Omental fat pad (tissue), 3 donors: ENCODE measurements at regions not wholly inside any gene's neighbourhood (a gene's known extent, or its start where the extent isn't known, plus 50 kb on each side); places are given as distances from the start of the nearest gene placed in this dataset.

Source experiments
- ATAC-seq: fragments of 150-250 bp; one replicate; pipeline ENCODE4 v1.9.1; 2016; ENCODE audit warnings: mild to moderate bottlenecking, moderate library complexity; ENCODE audit not compliant: low FRiP score
- DNase-seq: peaks from one replicate; pipeline ENCODE4 v3.0.0-alpha.2; 2019; ENCODE audit warnings: low spot score
- TF ChIP-seq, protein P1 (sequence below), 3 donors: fragments of 450-650 bp; IDR thresholded peaks; one replicate each; pipeline ENCODE4 v1.5.1; 2016 to 2017; ENCODE audit warnings: antibody characterized with exemption in 3 of 3, mild to moderate bottlenecking in 3 of 3, moderate library complexity in 2 of 3

DNA sequence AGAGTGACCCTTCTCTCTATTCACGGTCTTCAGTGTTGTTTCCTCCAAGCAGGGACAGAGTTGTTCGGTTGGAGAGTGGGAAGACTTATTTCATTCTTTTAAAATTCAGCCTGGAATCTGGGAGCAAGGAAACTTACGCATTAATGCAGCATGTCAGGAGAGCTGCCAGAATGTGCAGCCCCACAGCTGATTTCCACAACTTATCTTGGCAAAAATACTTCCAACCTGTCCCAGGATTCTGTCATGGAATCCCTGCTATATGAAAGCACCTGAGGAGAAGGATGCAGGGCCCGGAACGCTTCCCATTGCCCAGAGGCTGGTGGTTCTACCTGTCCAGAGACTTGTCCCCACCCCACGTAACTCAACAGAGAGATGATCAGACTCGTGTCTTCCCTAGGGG is 86.9 kb upstream of the MKI67 start:
- TF ChIP-seq, protein P1, sequence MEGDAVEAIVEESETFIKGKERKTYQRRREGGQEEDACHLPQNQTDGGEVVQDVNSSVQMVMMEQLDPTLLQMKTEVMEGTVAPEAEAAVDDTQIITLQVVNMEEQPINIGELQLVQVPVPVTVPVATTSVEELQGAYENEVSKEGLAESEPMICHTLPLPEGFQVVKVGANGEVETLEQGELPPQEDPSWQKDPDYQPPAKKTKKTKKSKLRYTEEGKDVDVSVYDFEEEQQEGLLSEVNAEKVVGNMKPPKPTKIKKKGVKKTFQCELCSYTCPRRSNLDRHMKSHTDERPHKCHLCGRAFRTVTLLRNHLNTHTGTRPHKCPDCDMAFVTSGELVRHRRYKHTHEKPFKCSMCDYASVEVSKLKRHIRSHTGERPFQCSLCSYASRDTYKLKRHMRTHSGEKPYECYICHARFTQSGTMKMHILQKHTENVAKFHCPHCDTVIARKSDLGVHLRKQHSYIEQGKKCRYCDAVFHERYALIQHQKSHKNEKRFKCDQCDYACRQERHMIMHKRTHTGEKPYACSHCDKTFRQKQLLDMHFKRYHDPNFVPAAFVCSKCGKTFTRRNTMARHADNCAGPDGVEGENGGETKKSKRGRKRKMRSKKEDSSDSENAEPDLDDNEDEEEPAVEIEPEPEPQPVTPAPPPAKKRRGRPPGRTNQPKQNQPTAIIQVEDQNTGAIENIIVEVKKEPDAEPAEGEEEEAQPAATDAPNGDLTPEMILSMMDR (IDR thresholded peaks at IDR 0.05): no peak
- DNase-seq (no peak), ATAC-seq (no peak)

DNA sequence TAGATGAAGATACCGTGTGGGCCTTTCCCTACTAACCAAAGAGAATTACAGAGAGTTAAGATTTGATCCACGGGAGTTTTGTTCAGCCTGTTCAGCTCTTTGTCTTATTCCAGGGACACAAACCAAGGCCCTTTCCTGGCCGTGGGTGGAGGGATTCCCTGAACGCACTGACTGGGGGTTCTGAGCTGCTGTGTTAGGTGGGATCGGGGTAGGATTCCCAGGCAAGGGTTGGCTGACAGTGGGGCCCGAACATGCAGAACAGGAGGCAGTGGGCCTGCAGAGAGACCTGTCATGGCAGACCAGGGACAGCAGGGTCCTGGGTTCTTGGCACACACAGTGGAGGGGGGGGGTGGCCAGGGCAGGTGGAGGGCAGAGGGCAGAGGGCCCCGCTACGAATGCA is 89.5 kb upstream of the MKI67 start:
- no peak for ATAC-seq
- no peak for DNase-seq
- TF ChIP-seq, protein P1 (IDR thresholded peaks at IDR 0.05): no peak

DNA sequence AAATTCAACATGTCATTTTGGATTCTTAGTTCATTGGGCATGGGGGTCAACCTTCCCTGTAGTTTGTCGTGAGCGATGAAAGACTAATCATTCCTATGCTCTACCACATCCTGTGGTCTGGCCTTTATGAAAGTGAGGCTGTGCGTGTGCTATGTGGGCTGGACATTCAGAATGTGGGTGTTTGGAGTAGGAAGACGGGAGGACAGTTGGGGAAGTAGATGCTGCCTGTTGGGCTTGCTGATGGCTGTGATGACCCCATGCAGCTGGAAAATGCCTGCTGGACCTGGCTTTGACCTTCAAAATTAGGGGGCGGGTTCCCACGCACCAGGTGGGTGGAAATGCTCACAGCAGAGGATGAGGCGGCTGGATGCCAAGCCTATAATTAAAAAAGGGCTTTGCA is 90.9 kb upstream of the MKI67 start:
- TF ChIP-seq, protein P1 (IDR thresholded peaks at IDR 0.05): no peak
- ATAC-seq (no peak), DNase-seq (no peak)

DNA sequence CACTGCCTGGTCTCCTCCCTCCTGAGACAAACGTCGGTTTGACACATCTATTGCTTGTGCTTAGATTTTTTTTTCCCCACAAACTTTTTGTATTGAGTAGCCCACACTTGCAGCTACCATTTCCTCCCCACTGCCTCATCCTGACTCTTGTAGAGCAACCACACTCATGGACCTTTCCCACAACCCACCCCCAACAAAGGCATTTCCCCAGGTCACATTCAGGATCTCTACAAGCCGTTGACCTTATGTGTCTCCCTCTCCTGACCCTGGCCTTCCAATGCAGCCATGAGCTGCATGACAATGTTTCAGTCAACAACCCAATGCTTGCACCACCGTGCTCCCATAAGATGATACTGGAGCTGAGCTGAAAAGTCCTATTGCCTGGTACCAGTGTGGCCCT is 91.9 kb upstream of the MKI67 start:
- TF ChIP-seq, protein P1 (IDR thresholded peaks at IDR 0.05): no peak
- DNase-seq: no peak
- ATAC-seq: no peak

DNA sequence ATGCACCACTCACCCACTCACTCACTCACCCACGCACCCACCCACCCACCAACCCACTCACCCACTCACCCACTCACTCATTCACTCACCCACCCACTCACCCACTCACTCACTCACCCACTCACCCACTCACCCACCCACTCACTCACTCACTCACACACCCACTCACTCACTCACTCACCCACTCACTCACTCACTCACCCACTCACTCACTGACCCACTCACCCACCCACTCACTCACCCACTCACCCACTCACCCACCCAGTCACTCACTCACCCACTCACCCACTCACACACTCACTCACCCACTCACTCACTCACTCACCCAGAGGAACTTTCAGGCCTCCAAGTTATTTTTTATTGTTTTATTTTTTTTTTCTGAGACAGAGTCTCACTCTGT is 93.1 kb upstream of the MKI67 start:
- TF ChIP-seq, protein P1 (IDR thresholded peaks at IDR 0.05): no peak
- no peak for DNase-seq
- ATAC-seq: no peak

DNA sequence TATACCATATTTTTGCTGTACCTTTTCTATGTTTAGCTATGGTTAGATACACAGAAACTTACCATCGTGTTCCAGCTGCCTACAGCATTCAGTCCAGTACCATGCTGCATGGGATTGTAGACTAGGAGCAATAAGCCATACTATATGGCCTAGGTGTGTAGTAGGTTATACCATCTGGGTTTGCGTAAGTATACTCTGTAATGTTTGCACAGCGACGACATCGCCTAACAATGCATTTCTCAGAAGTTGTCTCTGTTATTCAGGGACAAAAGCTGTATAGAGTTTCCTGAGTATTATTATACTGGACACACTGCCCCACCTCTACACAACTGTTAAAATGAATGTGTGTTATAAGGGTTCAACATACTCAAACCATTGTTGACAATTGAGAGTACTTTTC is 93.8 kb upstream of the MKI67 start:
- TF ChIP-seq, protein P1 (IDR thresholded peaks at IDR 0.05): no peak
- DNase-seq (no peak), ATAC-seq (no peak)

DNA sequence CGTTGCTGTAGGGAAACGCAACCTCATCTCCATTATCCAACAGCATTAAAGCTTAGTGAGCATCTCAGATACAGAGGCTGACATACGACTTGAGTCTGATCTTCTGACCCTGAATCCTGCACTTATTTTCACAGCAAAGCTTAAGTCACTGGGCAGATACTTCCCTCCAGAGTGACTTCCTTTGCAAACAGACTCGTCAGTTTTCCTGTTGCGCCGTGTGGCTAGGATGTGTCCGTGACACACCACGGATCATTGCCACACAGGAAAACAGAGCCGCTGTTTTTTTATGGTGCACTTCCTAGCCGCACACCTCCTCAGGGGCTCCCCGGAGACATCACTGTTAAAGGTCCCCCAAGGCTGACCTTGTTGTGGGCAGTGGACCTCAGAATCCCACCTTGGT is 94.9 kb upstream of the MKI67 start:
- TF ChIP-seq, protein P1 (IDR thresholded peaks at IDR 0.05): no peak
- DNase-seq (no peak), ATAC-seq (no peak)
